ENCODE measurements at regions not wholly inside any gene's neighbourhood (a gene's known extent, or its start where the extent isn't known, plus 50 kb on each side); places are given as distances from the start of the nearest gene placed in this dataset.

- no peak for TF ChIP-seq CTCF (conservative IDR thresholded peaks at IDR 0.05; ENCODE audit: low read depth in 2 of 2)
- no peak for TF ChIP-seq REST (IDR thresholded peaks at IDR 0.05; ENCODE audit: unreplicated experiment)
- TF ChIP-seq EZH2 (IDR thresholded peaks at IDR 0.05; ENCODE audit: low read depth, unreplicated experiment): no peak
- no peak for TF ChIP-seq CREB1 (CRISPR knock-in tag; IDR thresholded peaks at IDR 0.05; ENCODE audit: low read depth)
- TF ChIP-seq POLR2AphosphoS5 (IDR thresholded peaks at IDR 0.05; ENCODE audit: low read depth): no peak
Observed at GRCh38 chr12:125440399-125440798, 375.2 kb downstream of the AACS start.
